Neuron (in vitro differentiated cells): ENCODE measurements at regions not wholly inside any gene's neighbourhood (a gene's known extent, or its start where the extent isn't known, plus 50 kb on each side); places are given as distances from the start of the nearest gene placed in this dataset.
A peak's percentile ranks its signal among the peaks of the same experiment; 100 is the strongest.

Experiments used
- H2AFZ ChIP-seq: one replicate; pipeline ENCODE4 v1.6.1; 2013; ENCODE audit warnings: low read depth, mild to moderate bottlenecking, inconsistent platforms, low read length, moderate library complexity
- H3K27me3 ChIP-seq: one replicate; pipeline ENCODE4 v1.6.1; 2013; ENCODE audit warnings: low read length; ENCODE audit not compliant: insufficient read depth
- H3K36me3 ChIP-seq: one replicate; pipeline ENCODE4 v1.6.1; 2013; ENCODE audit warnings: low read length; ENCODE audit not compliant: insufficient read depth
- H3K4me1 ChIP-seq: one replicate; pipeline ENCODE4 v1.6.1; 2013; ENCODE audit warnings: low read length; ENCODE audit not compliant: insufficient read depth
- H3K4me3 ChIP-seq: 2 replicates; pipeline ENCODE4 v1.5.1; 2013; ENCODE audit warnings: mild to moderate bottlenecking, low read length, moderate library complexity
- H3K9me3 ChIP-seq: one replicate; pipeline ENCODE4 v1.6.1; 2013; ENCODE audit warnings: low read length

DNA sequence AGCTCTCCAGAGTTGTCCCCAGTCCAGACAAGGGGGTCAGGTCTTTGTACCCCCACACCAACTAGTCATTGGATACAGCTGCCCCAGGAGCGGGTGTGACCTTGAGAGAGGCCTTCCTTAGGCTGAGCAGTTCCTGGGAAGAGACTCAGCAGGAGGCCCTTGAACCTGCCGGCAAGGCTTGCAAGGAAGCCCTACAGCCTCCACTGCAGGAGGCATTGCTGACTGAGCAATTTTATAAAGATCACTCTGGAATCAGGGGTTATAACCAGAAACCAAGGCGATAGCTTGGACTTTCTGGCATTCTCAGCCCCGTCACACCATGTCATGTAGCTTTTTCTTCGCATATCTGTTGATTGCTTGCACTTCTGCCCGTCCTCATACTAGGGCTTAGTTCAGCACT, 291.3 kb upstream of the CRY1 start:
- H3K27me3 ChIP-seq: no peaks in the 10 kb centered on the region
- H3K4me1 ChIP-seq: peaks cover 18% of the 10 kb centered on the region
- no peaks in the 10 kb centered on the region for H3K9me3 ChIP-seq
- H3K4me3 ChIP-seq: no peak overlapping the region
- no peak overlapping the region for H2AFZ ChIP-seq
- H3K36me3 ChIP-seq: no peaks in the 10 kb centered on the region

DNA sequence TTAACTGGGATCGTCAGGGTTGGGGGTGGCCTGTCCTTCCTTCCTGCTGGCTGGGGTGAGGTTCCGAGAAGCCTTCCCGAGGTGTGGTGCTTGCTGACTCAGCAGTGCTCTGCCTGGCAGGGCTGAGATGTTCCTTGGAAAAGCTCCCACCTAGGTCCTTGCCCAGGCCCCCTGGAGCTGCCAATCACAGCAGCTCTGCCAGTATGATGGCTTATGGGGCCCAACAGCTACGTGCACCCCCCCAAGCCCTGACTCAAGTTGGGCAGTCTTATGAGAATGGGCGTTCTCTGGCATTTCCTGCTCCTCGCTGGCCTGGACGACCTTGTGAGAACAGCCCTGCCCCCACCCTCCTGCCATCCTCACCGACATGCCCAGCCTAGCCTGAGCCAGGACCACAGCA, 292.2 kb upstream of the CRY1 start:
- Histone ChIP-seq H2AFZ (no peak overlapping the region), H3K27me3 (no peaks in the 10 kb centered on the region), H3K4me1 (peaks cover 12% of the 10 kb centered on the region), H3K36me3 (no peaks in the 10 kb centered on the region), H3K4me3 (no peak overlapping the region), H3K9me3 (no peaks in the 10 kb centered on the region)

DNA sequence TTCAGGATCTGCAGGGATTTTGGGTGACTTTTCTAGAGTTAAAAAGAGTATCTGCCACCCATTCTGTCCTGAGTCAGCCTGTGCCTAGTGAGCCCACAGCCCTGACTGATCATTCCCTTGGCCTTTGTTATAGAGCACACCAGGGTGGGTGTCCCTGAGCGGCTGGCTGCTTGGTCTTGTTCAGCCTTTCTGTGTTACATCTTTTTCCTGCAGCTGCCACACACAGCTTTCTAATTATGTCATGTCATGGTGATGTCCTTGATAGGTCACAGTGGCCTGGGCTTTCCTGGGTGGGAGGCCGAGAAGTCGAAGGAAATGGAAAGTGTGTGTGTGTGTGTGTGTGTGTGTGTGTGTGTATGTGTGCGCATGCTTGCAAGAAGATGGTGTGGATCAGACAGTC, 293.2 kb upstream of the CRY1 start:
- H3K4me1 ChIP-seq: peaks cover 11% of the 10 kb centered on the region
- no peaks in the 10 kb centered on the region for H3K36me3 ChIP-seq
- no peak overlapping the region for H2AFZ ChIP-seq
- no peaks in the 10 kb centered on the region for H3K9me3 ChIP-seq
- no peaks in the 10 kb centered on the region for H3K27me3 ChIP-seq
- no peak overlapping the region for H3K4me3 ChIP-seq

DNA sequence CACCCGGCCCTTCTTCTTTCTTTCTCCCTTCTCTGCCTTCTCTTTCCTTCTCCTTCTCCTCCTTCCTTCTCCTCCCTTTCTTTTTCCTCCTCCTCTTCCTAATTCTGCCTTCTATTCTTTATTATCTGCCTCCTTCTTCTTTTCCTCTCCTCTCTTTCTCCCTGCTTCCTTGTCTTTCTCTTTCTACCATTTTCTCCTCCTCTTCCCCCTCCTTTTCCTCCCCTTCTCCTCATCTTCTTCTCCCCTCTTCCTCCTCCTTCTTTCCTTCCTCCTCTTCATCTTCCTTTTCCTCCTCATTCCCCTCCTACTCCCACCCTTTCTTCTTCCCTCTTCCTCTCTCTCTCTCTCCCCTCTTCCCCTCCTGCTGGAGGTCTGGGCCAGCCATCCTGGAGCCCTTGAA, 294.9 kb upstream of the CRY1 start:
- no peaks in the 10 kb centered on the region for H3K27me3 ChIP-seq
- no peak overlapping the region for H2AFZ ChIP-seq
- H3K9me3 ChIP-seq: no peaks in the 10 kb centered on the region
- H3K4me3 ChIP-seq: no peak overlapping the region
- no peaks in the 10 kb centered on the region for H3K36me3 ChIP-seq
- peaks cover 9% of the 10 kb centered on the region for H3K4me1 ChIP-seq

DNA sequence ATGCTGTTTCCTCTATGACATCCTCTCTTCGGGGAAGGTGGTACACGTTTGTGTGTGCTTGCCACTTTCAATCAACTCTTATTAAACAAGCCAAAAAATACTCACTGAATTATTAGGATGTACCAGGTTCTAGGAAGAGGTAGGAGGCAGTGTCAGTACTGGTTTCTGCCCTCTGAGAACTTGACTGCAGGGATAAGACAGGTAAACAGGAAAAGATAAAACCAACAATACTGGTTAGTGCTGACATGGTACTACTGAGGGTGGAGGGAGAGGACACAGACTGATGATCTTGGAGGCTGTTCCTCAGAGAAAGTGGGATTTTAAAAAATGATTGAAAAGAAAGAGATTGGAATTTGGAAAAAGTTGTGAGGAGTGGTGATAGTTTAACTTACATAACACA, 295.2 kb upstream of the PWP1 start:
- Histone ChIP-seq H3K27me3 (no peaks in the 10 kb centered on the region), H2AFZ (no peak overlapping the region), H3K4me3 (no peak overlapping the region), H3K4me1 (peaks cover 6% of the 10 kb centered on the region), H3K36me3 (no peaks in the 10 kb centered on the region), H3K9me3 (no peaks in the 10 kb centered on the region)

DNA sequence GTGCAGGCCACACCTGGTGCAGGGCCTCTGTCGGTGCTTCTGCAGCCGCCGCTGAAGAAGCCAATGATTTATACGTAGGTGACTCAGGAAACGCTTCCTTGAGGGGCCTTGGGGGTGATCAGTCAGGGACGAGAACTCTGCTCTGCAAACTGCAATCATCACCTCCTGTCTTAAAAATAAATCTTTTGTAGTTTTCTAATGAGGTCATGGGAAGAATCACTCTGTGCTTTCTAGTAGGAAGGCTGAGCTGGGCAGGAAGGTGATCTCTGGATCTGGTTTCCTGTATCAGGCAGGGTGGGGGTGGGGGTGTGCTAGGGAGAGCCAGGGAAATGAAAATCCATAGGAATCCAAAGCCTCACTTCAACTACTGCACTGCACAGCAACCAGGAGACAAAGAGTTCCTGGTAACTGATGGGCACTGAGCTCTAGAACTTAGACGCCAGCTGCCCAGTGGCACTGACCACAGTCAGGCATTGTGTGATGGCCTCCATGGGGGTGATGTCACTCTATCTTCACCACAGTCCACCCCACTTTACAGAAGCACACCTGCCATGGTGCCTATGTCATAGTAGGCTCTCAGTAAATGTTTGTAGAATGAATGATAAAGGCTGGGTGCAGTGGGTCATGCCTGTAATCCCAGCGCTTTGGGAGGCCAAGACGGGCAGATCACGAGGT, 292.4 kb upstream of the PWP1 start:
- Histone ChIP-seq H3K27me3 (no peaks in the 10 kb centered on the region), H3K36me3 (no peaks in the 10 kb centered on the region), H3K4me1 (peaks cover 24% of the 10 kb centered on the region), H3K9me3 (no peaks in the 10 kb centered on the region), H3K4me3 (no peak overlapping the region), H2AFZ (no peak overlapping the region)

DNA sequence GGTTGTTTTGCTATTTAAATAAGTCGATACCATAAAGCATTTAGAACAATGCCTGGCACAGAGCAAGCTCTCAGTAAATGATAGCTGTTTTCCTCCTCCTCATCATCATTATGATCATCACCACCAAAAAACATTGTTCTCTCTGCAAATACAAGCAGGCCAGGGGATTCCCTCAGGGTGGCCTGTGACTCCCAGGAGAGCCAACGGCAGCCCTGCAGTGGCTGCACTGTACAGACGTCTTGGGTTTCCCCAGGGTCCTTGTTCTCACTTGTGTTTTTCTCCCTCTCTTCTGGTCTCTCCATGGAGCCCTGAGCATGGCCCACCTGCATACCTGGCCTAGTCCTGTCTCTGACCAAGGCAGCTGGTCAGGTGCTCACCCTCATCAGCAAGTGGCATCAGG, 290.9 kb upstream of the PWP1 start:
- no peak overlapping the region for H2AFZ ChIP-seq
- no peaks in the 10 kb centered on the region for H3K36me3 ChIP-seq
- H3K4me1 ChIP-seq: peaks cover 36% of the 10 kb centered on the region
- H3K9me3 ChIP-seq: no peaks in the 10 kb centered on the region
- no peaks in the 10 kb centered on the region for H3K27me3 ChIP-seq
- no peak overlapping the region for H3K4me3 ChIP-seq

DNA sequence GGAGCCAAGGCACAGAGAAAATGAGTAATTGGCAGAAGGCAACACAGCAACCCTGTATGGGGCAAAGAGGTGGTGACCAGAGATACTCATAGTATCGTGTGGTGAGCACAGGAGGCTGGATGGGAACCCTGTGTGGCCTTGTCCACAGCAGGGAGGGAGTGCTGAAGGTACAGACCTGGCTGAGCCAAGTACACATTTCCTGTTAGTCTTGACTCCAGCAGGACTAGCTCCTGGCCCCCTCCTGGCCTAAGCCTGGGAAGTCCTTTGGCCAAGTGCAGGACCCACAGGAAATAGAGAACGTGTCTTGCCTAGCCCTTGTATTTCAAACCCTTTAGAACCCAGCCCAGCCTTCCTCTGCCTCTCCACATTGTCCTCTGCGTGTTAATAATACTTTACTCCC, 289.8 kb upstream of the PWP1 start:
- Histone ChIP-seq H3K9me3 (no peaks in the 10 kb centered on the region), H3K4me3 (no peak overlapping the region), H3K36me3 (no peaks in the 10 kb centered on the region), H2AFZ (no peak overlapping the region), H3K27me3 (no peaks in the 10 kb centered on the region), H3K4me1 (peaks cover 39% of the 10 kb centered on the region)

DNA sequence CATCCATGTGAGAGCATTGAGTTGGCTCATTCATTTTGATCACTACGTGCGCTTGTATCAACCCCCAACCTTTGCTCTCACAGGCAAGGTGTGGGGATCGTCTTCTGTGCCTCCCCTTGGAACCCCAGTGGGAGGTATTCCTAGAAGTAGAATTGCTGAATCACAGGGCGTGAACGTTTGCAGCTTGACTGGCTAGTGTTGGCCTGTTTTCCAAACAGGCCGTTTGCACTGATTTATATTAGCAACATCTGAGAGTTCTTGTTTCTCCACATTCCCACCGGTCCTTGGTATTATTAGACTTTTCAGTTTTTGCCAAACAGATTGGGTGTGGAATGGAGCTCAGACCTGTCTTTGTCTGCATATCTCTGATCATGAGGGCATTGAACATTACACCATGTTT, 288.6 kb upstream of the PWP1 start:
- no peaks in the 10 kb centered on the region for H3K9me3 ChIP-seq
- H3K27me3 ChIP-seq: no peaks in the 10 kb centered on the region
- H3K4me3 ChIP-seq: no peak overlapping the region
- peaks cover 46% of the 10 kb centered on the region for H3K4me1 ChIP-seq
- H2AFZ ChIP-seq: no peak overlapping the region
- H3K36me3 ChIP-seq: no peaks in the 10 kb centered on the region

DNA sequence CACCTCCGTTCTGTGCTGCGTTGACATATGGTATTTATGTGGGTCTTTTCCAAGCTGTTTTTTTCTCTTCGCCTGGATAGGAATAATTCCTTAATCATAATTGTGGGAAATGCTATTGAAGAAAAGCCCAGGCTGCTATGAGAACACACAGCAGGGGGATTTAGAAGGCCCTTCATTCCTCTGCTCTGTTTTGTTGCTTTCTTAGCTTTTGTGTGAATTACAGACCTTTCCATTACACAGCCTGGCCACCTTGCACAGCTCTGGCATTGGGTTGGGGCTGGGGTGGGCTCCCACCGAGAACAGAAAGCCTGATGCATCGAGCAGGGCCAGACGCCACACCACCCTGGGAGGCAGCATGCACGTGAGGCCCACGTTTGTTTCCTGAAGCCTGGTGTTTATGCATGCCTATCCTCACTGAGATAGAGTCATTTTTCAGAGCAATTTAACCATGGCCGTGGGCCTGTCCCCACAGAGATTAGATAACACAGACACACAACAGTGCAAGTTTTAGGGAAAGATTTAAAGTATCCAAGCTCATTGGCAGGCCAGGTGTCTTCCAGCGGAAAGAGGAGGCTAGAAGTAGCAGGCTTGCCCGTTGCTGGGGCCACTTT, 287.6 kb upstream of the PWP1 start:
- Histone ChIP-seq H2AFZ (peak overlapping the region; percentile 20), H3K9me3 (no peaks in the 10 kb centered on the region), H3K36me3 (no peaks in the 10 kb centered on the region), H3K4me1 (peaks cover 46% of the 10 kb centered on the region), H3K4me3 (no peak overlapping the region), H3K27me3 (no peaks in the 10 kb centered on the region)

DNA sequence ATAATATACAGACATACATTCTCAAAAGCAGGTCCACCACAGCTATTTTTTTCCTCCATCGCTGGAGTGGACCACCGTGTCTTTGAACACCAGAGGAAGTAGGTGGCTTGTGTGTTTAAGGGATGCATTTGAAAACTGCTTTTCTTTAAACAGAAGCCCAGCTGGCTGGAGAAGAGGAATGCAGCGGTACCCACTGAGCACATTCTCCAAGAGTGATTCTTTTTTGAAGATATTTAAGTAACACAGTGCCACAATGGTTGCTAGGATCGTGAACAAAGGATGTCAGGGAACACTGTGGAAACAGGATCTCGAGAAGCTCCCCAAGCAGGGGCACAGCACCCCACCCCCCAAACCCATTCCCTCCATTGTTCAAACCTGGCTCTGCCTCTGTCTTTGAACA, 286.6 kb upstream of the PWP1 start:
- Histone ChIP-seq H2AFZ (no peak overlapping the region), H3K4me1 (peaks cover 46% of the 10 kb centered on the region), H3K9me3 (no peaks in the 10 kb centered on the region), H3K36me3 (no peaks in the 10 kb centered on the region), H3K4me3 (no peak overlapping the region), H3K27me3 (no peaks in the 10 kb centered on the region)

DNA sequence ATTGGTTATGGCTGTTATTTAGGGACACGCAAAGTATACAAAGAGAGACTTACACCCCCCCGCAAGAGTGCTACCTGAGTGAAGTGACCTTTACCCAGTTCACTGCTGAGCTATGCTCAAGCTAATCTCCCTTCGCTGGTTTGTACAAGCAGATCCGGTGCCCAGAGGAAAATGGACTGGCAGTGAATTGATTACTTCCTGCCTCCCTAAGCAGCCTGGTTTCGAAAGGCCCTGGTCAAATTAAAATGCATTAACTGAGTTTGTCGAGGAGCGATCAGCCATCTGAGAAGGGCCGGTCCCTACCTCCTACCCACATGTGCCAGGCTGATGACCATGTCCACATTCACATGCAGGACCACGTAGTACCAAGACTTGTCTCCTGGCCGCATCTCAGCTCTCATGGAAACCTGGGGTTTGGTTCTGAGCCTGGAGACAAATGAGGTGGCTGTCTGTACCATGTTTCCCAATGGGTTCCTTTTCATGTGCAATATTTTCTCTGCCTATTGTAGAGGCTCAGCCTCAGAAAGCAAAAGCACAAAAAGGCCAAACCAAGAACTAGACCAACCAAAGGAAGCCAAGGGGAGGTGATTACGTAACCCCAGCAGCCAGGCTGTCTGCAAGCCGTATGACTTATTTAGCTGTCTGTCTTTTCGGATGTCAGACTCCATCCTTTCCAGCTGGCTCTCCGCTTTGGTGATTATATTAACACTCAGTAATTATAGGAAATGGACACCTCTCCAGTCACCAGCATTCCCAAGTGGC, 284.7 kb upstream of the PWP1 start:
- H3K9me3 ChIP-seq: no peaks in the 10 kb centered on the region
- H3K36me3 ChIP-seq: no peaks in the 10 kb centered on the region
- H3K27me3 ChIP-seq: no peaks in the 10 kb centered on the region
- H3K4me3 ChIP-seq: no peak overlapping the region
- peaks cover 44% of the 10 kb centered on the region for H3K4me1 ChIP-seq
- no peak overlapping the region for H2AFZ ChIP-seq
